ENCODE measurements at regions not wholly inside any gene's neighbourhood (a gene's known extent, or its start where the extent isn't known, plus 50 kb on each side); places are given as distances from the start of the nearest gene placed in this dataset.

DNA sequence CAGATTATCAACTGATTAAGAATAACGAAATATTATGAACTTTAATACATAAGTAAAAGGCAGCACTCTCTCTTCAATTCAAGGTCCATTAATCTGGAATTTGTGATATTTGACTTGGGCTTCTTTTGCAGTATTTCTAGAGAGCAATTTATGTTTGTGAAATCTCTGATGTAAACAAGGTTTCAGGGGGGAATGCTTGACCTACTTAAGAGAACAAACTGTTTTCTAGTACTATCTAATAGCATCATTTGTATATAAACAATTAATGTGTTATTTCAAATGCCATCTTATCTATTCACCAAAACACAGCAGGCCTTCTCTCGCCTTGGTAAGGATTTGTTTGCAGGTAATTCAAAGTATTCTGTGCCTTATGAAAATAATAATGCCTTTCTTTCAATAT is 103.6 kb upstream of the FST start:
- DNase-seq (ENCODE audit: insufficient read length) (no peak), FAIRE-seq (no peak)
- TF ChIP-seq POLR2AphosphoS5 (IDR thresholded peaks at IDR 0.05; ENCODE audit: low read depth, low read length) (no peak), POLR2A (IDR thresholded peaks at IDR 0.05; ENCODE audit: low read depth, low read length) (no peak), TAF1 (IDR thresholded peaks at IDR 0.05; ENCODE audit: borderline replicate concordance, low read depth, low read length) (no peak)

DNA sequence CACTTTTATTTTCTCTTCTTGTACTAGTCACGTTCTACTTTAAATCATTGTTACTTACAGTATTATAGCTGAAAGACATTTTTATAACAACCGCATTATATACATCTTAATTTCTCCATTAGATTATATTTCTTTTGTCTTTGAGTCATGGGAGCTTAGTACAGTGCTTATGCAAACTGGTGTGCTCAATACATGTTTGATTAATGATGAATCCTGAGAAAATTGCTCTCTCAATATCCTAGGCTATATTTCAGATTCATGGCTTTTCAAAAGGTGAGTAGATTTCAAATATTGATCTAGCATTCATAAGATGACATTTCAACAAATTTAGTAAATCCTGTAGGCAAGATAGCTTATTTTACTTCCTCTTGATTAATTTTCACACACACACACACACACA is 102.2 kb upstream of the FST start:
- FAIRE-seq, result no peak
- DNase-seq (ENCODE audit: insufficient read length), result no peak
- TF ChIP-seq POLR2A (IDR thresholded peaks at IDR 0.05; ENCODE audit: low read depth, low read length) (no peak), POLR2AphosphoS5 (IDR thresholded peaks at IDR 0.05; ENCODE audit: low read depth, low read length) (no peak), TAF1 (IDR thresholded peaks at IDR 0.05; ENCODE audit: borderline replicate concordance, low read depth, low read length) (no peak)

DNA sequence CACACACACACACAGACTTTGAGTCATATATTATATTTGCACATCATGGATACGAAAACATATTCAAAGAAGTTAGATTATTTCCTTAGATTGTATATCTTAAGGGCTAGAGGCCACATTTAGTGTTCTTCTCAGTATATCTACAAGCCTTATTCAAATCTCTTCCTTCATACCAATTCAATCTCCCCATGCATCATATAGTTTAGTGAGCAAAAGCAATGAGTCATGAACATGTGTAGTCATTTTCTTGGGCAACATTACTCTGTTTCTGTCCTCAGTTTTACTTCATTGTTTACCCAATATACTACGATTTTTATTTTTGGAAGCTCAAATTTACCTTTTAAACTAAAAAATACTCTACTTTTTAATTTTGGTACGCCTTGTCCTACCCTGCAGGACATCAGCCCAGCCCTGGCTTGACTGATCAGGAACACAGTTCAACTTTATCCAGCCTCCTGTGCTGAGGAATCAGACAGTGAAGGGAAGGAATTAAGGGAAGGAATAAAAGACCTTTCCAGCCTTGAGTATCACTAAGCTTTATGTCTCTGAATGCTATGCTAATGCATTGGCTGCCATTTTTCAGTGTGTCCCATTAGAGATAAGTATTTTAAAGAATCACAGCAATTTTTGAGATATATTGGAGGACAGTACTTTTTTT is 101.7 kb upstream of the FST start:
- FAIRE-seq, result no peak
- TF ChIP-seq POLR2A (IDR thresholded peaks at IDR 0.05; ENCODE audit: low read depth, low read length) (no peak), TAF1 (IDR thresholded peaks at IDR 0.05; ENCODE audit: borderline replicate concordance, low read depth, low read length) (no peak), POLR2AphosphoS5 (IDR thresholded peaks at IDR 0.05; ENCODE audit: low read depth, low read length) (no peak)
- DNase-seq (ENCODE audit: insufficient read length), result no peak

DNA sequence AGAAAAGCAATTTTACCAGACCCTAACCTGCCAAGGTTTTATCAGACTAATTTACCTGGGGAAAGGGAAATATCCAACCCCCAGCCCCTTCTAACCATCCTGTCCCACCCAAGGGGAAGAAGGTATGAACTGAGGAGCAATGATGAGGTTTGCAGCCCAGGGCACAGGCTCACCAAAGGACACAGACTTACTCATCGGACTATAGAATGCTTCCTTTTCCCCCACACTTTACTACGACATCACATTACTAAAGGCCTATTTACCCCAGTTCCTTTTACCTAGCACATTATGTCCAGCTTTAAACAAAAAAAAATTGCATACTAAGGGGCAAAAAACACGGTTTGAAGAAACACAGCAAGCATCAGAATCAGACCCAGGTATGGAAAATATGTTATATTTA is 94.1 kb upstream of the FST start:
- no peak for TF ChIP-seq POLR2A (IDR thresholded peaks at IDR 0.05; ENCODE audit: low read depth, low read length)
- TF ChIP-seq TAF1 (IDR thresholded peaks at IDR 0.05; ENCODE audit: borderline replicate concordance, low read depth, low read length), result no peak
- no peak for TF ChIP-seq POLR2AphosphoS5 (IDR thresholded peaks at IDR 0.05; ENCODE audit: low read depth, low read length)
- DNase-seq (ENCODE audit: insufficient read length), result no peak
- no peak for FAIRE-seq

DNA sequence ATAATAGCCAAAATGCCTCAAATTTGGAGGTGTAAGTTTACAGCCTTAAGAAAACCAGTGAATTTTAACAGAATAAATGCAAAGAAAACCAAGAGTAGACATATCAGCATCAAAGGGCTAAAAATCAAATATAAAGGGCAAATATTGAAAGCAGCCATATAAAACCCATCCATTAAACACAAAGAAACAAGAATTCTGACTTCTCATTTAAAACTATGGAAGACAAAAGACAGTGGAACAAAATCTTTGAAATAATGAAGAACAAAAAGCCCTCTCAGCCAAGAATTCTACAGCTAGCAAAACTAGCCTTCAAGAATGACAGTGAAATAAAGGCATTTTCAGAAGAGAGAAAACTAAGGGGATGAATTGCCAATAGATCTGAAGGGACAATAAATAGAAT is 91.3 kb upstream of the FST start:
- no peak for TF ChIP-seq POLR2A (IDR thresholded peaks at IDR 0.05; ENCODE audit: low read depth, low read length)
- TF ChIP-seq TAF1 (IDR thresholded peaks at IDR 0.05; ENCODE audit: borderline replicate concordance, low read depth, low read length), result no peak
- FAIRE-seq (no peak), DNase-seq (ENCODE audit: insufficient read length) (no peak)

DNA sequence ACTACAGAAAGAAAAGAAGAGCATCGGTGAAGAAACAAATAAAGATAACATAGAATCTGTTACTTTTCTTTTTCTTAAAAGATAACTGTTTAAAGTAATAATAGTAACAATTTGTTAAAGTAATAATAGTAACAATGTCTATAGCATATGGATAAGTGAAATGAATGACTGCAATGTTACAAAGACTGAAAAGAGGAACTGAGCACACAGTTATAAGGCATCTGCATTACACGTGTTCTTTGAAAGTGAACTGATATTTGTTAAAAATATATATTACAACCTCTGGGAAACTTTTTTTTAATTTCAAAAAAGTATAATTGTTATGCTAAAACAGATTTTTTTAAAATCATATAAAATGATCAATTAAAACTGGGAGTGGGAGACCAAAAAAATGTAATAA is 88.4 kb upstream of the FST start:
- no peak for DNase-seq (ENCODE audit: insufficient read length)
- FAIRE-seq, result no peak
- TF ChIP-seq TAF1 (IDR thresholded peaks at IDR 0.05; ENCODE audit: borderline replicate concordance, low read depth, low read length) (no peak), POLR2AphosphoS5 (IDR thresholded peaks at IDR 0.05; ENCODE audit: low read depth, low read length) (no peak), POLR2A (IDR thresholded peaks at IDR 0.05; ENCODE audit: low read depth, low read length) (no peak)

DNA sequence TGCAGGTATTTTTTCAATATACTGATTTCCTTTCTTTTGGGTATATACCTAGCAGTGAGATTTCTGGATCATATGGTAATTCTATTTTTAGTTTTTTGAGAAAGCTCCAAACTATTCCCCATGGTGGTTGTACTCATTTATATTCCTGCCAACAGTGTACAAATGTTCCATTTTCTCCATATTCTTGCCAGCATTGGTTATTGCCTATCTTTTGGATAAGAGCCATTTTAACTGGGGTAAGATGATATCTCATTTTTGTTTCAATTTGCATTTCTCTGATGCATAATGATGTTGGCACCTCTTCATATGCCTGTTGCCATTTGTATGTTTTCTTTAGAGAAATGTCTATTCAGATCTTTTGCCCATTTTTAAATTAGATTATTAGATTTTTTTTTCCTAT is 85.6 kb upstream of the FST start:
- FAIRE-seq (no peak), DNase-seq (ENCODE audit: insufficient read length) (no peak)
- no peak for TF ChIP-seq POLR2AphosphoS5 (IDR thresholded peaks at IDR 0.05; ENCODE audit: low read depth, low read length)
- TF ChIP-seq TAF1 (IDR thresholded peaks at IDR 0.05; ENCODE audit: borderline replicate concordance, low read depth, low read length), result no peak
- TF ChIP-seq POLR2A (IDR thresholded peaks at IDR 0.05; ENCODE audit: low read depth, low read length), result no peak

DNA sequence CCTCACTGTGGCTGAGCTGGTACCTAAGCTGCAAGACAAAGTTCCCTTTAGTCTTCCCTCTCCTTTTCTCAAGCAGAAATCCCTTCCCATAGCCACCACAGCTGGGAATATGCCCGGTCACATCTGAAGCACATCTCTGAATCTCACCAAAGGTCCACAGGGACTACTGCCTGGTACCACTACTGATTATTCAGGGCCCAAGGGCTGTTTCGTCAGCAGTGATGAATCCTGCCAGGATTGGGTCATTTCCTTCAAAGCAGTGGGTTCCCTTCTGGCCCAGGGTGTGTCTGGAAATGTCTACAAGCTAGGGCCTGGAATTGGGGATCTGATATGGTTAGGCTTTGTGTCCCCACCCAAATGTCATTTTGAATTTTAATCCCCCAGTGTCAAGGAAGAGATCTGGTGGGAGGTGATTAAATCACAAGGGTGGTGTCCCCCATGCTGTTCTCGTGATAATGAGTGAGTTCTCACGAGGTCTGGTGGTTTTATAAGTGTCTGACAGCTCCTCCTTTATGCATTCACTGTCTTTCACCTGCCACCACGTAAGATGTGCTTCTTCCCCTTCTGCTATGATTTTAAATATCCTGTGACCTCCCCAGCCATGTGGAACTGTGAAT is 83.2 kb upstream of the FST start:
- no peak for TF ChIP-seq TAF1 (IDR thresholded peaks at IDR 0.05; ENCODE audit: borderline replicate concordance, low read depth, low read length)
- no peak for TF ChIP-seq POLR2AphosphoS5 (IDR thresholded peaks at IDR 0.05; ENCODE audit: low read depth, low read length)
- TF ChIP-seq POLR2A (IDR thresholded peaks at IDR 0.05; ENCODE audit: low read depth, low read length), result no peak
- DNase-seq (ENCODE audit: insufficient read length) (no peak), FAIRE-seq (no peak)

DNA sequence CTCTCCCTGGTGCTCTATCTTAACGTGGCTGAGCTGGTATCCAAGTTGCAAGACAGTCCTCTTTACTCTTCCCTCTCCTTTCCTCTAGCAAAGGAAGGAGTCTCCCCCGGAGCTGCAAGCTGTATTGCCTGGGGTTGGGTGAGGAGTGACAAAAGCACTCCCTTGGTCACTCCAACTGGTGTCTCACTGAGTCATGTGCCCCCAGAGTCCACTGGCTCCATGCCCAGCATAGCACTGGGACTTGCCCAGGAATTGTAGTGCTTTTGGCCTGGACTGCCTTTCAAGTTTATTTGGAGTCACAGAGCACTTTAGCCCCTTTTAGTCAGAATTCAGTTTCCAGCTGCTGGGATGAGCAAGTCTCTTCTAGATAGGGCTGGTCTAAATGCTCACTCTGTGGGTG is 82.6 kb upstream of the FST start:
- no peak for TF ChIP-seq POLR2AphosphoS5 (IDR thresholded peaks at IDR 0.05; ENCODE audit: low read depth, low read length)
- no peak for TF ChIP-seq POLR2A (IDR thresholded peaks at IDR 0.05; ENCODE audit: low read depth, low read length)
- TF ChIP-seq TAF1 (IDR thresholded peaks at IDR 0.05; ENCODE audit: borderline replicate concordance, low read depth, low read length), result no peak
- no peak for FAIRE-seq
- DNase-seq (ENCODE audit: insufficient read length), result no peak

DNA sequence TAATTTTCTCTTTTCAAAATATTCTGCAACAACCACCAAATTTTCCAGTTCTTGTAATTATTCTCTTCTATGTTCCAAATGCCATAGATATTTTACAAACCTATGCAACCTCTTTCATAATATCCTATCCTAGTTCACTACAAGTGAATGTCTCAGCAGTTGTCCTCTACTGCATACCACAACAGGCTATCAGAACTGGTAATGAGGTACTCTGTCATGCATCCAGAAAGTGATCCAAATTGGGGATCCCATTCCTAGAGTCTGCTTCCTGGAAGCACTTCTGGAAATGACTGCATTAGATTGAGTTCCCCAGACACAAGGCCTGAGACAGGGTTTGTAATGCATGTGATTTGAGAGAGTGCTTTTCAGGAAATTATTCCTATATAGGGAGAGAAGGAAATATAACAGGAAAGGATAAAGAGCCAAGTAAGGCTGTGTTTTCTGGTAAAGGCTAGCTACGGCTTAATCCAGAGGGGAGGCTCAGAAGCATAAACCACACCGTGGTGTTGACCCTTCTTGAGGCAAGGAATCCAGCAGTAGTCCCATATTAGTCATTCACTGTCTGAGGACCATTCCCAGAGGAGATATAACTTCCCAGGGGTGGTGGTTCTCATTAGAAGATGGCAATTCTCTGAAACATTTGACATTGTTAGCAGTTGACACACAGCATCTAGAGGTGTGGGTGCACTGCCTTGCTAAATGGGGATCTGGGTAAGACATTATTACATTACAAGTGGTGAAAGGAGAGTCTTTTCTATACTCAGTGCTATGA is 80.3 kb upstream of the FST start:
- TF ChIP-seq POLR2A (IDR thresholded peaks at IDR 0.05; ENCODE audit: low read depth, low read length) (no peak), TAF1 (IDR thresholded peaks at IDR 0.05; ENCODE audit: borderline replicate concordance, low read depth, low read length) (no peak), POLR2AphosphoS5 (IDR thresholded peaks at IDR 0.05; ENCODE audit: low read depth, low read length) (no peak)
- no peak for DNase-seq (ENCODE audit: insufficient read length)
- no peak for FAIRE-seq

DNA sequence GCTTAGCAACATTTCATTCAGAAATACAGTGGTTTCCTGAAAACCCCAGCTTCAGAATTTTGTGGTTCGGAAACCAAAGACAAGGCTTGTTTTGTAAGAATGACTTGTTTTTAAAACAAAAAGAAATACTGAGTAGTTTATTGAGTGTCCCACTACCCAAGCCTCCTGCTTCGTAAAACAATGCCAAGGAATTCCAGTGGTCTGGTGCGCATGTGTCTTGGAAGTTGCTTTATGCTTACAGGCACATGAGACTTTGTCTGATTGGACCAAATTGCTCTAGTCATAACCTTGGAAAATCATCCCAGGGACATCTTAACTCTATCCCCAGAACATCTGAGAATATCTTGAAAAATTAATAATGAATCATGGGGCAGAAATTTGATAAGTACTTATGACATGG is 77.1 kb upstream of the FST start:
- TF ChIP-seq TAF1 (IDR thresholded peaks at IDR 0.05; ENCODE audit: borderline replicate concordance, low read depth, low read length) (no peak), POLR2A (IDR thresholded peaks at IDR 0.05; ENCODE audit: low read depth, low read length) (no peak), POLR2AphosphoS5 (IDR thresholded peaks at IDR 0.05; ENCODE audit: low read depth, low read length) (no peak)
- DNase-seq (ENCODE audit: insufficient read length) (no peak), FAIRE-seq (no peak)

DNA sequence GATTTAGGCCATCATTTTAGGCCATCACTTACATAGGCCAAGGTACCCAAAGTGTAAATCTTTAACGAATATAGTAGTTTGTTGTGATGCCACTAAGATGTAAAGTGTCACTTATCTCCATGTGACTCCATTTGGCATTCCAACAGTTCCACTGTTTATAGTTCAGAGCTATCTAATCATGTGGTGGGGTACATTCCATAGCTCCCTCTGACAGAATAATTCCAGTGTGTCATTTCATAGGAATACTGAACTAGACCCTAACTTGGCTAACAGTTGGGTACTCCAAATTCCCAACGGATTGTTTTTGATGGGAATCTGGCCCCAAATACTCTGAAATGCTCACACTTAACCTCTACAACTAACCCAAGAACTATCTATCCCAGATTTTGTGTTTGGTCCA is 76.7 kb upstream of the FST start:
- no peak for DNase-seq (ENCODE audit: insufficient read length)
- FAIRE-seq, result no peak
- TF ChIP-seq POLR2A (IDR thresholded peaks at IDR 0.05; ENCODE audit: low read depth, low read length), result no peak
